Activated CD4-positive, alpha-beta T cell treated with anti-CD3 and anti-CD28 coated beads for 4 hours (primary cell): ENCODE measurements at regions not wholly inside any gene's neighbourhood (a gene's known extent, or its start where the extent isn't known, plus 50 kb on each side); places are given as distances from the start of the nearest gene placed in this dataset.
"Not testable (repeated sequence)": the region's sequence is repeated elsewhere in the genome, so short reads cannot be mapped to it uniquely, and the experiment has no call there.

ENCODE experiments used
- DNase-seq, 2 donors: peaks; one replicate each; pipeline ENCODE4 v3.0.0-alpha.2; 2020

DNA sequence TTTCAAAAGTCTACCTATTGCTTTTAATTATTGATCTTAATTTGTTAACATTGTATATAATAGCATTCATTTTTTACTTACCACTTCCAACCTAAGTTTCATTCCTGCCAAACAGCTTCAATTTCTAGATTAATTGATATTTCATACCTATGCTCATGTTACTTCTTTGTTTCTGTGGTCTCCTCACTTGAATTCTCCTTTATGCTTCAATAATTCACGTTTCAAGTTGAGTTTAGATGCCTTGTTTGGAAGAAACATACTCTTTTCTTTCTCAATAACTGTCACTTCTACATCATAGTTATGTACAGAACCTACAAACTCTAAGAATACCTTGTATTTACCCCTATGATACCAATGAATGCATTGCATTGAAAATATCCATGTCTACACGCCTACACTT, 862.2 kb upstream of the LRATD1 start:
- DNase-seq: no peak

DNA sequence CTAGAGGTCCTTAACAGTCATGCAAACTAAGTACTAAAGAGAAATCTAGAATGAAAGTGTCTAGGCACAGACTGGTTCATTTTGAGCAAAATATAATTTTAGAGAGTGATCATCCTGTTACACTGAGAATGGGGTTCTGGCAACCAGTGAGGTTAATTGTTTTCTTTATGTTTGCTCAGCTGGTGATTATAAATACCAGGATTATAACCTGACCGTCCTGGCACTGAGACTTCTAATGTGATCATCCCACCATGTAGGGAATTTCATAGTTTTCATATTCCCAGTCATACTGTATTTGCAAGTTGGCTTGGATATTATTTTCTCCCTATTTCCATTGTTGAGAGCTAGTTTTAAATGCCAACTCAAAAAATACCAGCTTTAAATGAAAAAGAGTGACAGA, 852.5 kb upstream of the LRATD1 start:
- DNase-seq: no peak

DNA sequence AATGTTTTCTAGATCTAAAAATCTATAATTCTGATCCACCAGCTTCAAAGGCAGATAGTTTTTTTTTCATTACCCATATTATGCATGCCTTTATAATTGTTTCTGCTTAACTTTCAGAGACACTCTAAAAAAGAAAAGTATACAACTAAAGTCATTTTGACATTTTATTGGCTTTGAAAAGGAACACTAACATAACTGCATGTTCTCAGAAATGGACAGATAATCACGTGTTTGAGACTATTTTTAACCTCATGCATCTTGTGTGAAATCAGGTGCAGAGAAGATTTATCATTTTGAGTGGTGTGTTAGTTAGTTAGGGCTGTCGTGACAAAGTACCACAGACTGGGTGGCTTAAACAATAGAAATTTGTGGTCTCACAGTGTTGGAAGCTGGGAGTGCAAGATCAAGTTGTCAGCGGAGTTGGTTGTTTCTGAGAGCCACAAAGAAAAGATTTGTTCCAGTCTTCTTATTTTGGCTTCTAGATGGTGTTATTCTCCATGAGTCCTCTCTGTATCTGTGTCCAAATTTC, 841.4 kb upstream of the LRATD1 start:
- DNase-seq: no peak

DNA sequence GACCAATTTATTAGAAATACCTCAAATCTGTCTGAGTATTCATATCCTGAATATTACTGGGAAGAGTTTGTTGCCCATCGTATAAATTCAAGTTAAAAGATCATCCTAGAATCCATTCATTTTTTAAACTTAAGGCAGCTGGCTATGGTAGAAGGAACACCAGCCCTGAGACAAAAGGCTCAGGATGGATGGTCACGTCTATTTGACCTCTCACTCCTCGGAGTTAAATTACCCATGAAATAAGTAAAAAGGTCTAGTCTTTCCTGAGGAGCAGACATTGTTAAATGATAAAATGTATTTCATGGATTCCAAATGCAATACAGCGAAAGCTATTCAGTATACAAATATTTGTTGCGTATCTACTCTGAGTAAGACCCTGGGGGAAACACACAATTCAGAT, 826.0 kb upstream of the LRATD1 start:
- DNase-seq: no peak

DNA sequence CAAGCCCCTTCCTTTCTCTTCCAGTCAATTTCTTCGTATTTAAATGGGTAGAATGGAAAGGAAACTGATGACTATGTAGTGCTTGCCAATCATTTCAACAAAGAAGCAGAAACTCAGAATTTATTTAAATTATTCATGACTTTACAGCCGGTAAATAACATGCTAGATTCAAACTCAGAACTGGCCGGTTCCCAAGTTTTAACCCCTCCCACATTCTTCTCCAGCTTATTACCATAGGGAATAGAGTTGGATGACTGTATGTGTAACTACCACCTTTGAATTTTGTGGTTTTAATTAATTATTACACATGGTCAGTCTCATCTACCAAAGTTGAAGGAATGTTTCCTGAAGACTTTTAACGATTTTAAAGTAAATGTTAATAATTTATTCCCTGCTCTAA, 819.3 kb upstream of the LRATD1 start:
- DNase-seq: no peak

DNA sequence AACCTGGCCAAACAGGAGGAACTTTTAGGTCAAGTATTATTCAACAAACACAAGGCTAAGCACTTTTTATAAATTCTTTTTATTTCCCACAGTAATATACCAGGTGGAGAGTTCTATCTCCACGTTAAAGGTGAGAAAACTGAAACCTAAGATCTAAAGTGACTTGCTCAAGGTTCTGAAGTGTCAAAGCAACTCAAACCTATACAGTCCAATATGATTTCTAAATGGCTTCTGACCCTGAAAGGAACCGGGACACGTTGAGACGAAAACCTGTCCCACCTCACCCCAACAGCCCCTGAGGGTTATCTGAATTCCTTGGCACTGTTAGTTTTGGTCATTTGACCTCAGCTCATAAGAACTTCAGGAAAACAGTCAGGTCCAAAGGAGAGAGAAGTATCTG, 814.5 kb upstream of the LRATD1 start:
- DNase-seq: no peak

DNA sequence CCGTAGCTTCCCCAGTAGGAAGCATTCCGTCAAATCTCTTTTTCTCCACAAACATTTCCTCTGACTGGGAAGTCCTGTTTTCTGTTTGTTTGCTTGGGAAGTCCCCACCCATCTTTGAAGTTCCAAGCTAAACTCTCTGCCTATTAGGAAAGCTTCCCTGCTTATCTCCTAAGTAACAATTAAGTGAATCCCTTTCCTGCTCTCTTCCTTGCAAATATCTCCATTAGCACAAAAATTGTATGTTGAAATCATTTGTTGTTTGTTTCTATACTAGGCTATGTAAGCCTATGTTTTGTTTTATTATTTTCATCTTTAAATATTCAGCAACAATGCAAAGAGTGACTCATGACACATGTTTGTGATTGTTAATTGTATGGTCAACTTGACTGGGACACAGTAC, 812.6 kb upstream of the LRATD1 start:
- DNase-seq: no peak

DNA sequence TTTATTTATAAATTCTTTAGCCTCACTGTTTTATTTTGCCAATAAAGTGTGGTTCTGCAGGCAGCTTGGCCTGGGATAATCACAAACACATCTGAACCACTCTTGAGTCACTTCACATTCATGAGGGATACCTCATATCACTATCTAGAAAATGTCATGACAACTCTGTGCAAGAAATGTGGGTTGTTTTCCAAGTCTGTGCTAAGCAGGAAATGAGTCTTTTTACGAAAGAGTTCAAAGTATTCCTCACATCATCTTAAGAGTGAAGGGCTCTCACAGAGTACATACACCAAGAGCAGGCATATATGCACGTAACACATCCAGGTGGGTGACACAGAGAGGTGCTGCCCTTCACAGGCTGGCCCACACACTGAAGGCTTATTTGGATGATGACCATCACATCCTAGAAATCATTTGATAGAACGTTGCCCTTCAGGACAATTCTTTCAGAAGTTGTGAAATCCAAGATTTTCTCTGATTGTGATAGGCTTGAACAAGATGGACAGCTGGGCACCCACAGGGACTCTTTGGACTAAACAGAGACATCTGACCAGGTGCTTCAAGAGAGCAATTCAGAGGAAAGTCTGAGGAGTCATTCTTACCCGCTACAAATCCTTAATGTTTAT, 811.1 kb upstream of the LRATD1 start:
- no peak for DNase-seq

DNA sequence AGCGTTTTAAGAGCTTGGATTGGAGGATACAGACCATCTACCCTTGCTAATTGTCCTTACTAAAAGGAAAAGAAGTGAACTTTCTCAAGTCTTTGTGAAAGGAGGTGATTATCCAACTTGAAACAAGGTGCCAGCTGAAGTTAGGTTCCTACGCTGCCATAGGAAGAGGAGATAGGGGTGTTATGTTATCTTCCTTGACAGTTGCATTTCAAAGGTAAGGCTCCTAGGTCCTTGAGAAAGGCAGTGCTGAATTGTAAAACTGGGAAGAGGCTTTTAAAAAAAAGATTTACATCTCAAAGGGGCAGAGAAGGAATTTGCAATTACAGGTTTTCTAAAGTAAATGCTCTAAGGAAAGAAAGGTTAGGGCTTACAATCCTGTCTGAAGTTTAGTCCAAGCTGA, 810.2 kb upstream of the LRATD1 start:
- DNase-seq: no peak

DNA sequence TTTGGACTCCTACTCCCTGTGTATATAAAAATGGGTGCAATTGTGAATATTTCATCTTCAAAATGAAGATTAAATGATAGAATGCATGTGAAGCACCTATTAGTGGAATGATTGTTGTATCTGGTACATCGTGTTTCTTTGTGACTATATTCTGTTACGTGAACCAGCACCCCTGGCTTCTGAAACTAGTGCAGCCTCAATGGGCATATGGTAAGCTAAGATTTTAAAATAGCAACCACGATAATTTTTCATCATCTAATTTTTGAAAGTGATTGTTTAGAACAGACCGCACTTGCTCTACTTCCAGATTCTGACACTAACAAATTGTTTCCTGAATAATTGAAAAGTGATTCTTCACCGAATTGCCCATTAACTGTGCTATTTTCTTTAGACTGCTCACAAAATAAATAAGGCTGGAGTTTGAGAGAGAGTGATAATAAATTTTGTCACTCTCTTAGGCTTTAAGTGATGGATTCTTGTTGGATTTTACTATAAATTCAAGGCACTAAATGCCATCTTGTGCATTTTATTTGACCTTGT, 806.1 kb upstream of the LRATD1 start:
- DNase-seq: no peak

DNA sequence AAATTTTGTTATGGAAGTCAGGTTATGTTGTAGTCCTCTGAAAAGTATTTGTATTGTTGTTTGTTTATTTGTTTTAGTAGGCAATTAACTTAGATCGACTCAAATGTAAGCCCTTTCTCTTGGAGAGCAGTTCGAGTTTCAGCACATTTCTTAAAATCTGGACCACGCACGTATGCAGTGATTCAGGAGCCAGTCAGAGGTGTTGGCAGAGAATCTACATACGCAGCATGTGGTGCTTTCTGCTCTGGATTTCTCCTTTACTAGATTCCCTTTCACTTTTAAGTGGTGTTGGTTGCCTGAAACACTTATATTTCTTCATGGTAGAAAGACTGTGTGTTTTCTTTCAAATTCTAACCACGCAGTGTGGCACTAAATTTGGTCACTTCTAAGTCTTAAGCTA, 773.9 kb upstream of the LRATD1 start:
- DNase-seq: no peak

DNA sequence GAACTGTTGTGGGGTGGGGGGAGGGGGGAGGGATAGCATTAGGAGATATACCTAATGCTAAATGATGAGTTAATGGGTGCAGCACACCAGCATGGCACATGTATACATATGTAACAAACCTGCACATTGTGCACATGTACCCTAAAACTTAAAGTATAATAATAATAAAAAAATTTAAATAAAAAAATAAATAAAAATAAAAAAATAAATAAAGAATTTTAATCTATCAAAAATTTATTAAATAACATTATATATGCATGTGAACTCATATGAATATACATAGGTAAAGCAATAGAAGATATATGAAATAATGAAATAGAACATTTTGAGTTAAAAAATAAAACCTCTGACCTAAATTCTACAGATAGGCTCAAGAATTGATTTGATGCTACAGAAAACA, 764.2 kb upstream of the LRATD1 start:
- not testable (repeated sequence) for DNase-seq

DNA sequence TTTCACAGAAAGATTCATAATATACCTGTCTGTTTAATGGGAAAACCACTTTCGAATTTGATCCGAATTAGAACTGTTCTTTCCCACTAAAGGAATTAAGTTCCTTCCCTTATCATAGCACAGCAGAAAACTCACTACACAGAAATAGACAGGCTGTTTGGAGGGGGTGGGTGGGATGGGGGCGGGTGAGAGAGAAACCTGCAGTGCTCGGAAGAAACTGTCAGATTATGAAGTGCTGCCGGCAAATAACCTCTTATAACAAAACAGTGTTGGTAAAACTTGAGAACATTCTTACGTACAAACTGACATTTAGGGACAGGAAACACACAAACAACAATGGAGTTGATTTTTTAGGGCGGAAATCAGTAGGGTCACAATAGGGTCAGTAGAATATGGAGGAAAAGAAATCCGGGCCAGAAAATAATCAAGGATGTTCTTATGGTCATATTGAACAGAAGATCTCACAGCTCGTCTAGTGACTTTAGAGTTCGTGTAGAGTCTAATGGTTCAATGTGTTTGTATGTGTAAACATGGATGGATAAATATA, 756.0 kb upstream of the LRATD1 start:
- DNase-seq: no peak

DNA sequence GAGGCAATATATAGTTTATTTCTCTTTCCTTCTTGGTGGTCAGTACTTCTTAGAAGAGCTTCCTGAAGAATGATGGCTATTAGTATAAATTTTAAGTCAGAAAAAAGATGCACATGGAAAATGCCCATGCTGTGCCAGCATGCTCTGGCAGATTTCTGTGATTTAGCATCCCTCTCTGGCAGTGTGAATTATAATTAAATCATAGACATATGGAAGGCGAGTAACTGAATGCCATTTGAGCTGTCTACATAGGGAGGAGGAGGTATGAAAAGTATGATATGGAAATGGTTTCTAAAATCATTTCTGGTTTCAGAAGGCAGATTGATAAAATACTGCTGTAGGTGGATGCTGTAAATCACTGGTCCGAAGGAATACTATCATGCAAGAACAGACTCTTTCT, 754.9 kb upstream of the LRATD1 start:
- no peak for DNase-seq

DNA sequence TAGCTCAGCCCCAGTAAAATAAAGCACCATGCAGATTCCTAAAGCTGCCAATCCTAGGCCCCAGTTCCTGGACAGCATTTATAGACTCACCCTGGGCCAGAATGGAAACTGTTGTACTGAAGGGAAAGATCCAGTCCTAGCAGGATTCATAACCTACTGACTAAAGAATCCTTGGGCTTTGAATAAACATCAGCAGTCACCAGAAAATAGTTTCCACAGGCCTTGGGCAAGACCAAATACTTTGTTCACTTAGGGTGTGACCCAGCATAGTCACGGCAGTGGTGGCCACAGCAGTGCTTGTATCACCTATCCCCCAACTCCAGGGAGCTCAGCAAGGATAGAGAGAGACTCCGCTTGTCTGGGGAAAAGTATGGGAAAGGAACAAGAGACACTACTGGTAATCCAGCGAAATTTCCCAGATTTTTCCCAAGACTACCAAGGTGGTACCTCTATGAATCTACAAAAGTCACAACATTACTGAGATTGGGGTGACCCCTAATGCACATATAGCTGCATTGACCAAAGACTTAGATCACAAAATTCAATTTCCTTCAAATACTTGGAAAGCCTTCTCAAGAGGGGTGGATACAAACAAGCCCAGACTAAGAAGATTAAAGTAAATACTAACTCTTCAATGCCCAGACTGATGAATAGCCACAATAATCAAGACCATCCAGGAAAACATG, 748.1 kb upstream of the LRATD1 start:
- DNase-seq: no peak

DNA sequence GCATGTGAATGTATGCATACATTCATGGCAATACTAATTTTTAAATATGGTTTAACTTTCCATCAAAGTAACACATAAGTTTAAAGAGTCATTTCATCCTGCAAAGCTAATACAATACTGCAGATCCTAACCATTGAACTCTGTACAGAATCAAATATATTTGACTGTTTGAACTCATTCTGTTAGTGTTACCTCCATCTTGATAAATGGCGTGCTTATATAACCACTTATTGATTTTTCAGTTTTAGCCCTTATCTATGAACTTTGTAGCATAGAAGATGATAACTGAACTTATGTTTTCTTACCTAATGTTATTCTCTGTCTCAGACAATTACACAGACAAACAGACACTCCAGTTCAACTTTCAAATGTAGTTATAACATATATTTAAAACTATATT, 731.0 kb upstream of the LRATD1 start:
- DNase-seq: no peak

DNA sequence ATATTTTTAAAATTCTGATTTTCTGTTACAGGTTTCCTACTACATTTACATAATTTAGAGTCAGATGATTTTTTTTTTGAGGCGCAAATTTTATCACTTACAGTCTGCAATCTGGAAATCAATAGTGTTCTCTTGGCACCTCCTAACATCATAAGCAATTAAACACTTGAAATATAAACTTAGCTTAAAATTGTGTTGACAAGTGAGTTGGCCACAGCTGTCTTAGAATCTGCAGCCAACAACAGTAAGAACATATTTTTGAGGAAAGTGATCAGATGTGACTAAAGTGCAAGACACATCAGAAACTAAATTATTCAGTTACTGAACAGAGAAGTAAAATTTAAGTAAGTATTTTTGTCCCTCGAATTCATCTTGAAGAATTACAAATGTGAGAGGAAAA, 726.7 kb upstream of the LRATD1 start:
- DNase-seq: no peak

DNA sequence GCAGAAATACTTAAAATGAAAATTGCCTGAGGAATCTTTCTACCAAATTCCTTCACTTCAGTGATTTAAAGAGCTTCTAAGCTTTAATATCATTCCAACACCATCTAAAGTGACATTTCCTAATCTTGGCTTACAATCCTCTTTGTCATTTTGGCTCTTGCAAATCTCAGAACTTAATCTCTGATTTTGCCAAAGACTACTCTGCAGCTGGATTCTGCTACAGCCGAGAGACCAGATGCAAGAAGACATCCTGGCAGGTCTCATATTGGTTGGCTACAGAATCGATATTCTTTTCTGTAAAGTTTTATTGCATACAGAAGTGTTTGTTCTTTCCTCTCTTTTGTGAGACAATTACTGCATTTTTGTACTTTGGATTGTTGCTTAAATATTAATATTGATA, 716.5 kb upstream of the LRATD1 start:
- DNase-seq: no peak

DNA sequence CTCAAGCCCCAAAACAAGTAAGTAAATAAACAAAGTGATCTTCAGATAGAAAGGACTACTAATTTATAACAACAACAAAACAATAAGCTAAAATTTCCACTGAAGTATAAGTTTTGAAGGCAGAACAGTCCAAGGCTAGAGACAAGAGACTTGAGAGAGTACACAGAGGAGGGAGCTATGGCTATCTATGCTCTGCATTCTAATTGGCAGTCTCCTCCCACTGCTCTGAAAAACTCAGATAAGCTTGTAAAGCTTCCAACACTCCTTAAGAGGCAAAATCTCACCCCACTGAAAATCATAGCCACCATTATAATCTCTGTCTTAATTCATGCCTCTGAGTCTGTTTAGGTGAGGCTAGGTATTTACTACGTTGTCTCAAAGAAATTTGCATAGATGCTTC, 714.6 kb upstream of the LRATD1 start:
- no peak for DNase-seq

DNA sequence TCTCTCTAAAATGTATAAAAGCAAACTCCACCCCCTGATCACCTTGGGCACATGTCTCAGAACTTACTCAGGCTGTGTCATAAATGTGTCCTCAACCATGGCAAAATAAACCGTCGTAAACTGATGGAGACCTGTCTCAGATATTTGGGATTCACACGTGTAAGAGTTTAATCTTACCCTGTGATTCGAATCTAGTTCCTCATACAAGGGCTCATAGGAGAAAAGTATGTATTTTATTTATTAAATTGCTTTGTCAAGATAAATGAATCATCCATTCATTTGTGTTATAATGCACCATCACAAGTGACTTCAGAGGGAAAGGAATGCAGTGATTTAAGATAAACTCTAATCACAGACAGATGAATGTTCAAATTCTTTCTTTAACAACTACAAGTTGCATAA, 712.5 kb upstream of the LRATD1 start:
- no peak for DNase-seq

DNA sequence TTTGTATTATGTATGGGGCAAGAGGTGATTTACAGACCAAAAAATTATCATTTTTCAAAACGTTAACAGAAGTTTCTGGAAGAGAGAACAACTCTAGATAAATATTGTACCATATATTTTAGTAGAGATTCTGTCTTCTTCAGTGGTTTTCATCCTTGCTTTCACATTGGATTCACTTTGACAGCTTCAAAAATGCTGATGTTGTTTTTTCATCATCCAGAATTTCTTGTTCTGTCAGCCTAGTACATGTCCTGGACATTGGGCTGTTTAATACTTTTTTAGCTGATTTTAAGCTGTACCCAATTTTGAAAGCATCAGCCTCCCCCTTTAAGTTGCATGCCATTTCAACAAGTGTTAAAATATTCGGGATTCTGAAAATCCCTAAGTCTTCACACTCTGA, 711.3 kb upstream of the LRATD1 start:
- no peak for DNase-seq

DNA sequence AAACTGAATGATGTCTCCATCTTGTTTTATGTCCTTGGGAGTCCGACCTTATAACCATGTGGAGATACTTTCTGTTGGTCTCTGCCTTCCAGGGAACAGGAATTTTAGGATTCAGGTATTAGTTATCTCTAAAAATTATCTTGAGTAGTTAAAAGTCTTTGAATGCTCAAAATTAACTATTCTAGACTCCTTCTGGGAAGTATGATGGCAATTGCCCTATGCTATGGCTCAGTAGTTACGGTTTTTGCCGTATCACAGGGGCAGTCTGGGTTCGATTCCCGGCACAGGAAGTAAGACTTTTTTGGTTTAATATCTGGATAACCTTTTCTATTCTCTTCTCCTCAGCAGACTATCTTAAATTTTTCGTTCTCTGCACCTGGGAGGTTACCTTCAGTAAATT, 708.7 kb upstream of the LRATD1 start:
- DNase-seq: no peak

DNA sequence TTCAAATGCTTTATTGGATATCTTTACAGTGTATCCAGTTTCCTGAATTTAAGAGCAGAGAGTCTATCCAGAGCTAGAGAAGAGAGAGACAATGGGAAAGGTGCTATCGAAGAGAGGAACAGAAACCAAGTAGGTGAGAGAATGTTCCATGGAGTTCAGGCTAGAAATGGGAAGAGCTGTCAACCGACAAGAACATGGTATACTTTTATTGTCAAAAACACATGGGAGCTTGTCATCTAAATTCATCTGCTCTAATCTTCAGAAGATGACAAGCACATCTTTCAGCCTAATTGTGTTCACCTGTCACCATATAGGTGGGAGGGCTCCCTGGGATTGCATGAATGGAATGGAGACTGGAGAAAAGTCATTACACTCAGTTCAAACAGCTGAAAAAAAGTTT, 690.4 kb upstream of the LRATD1 start:
- DNase-seq: no peak

DNA sequence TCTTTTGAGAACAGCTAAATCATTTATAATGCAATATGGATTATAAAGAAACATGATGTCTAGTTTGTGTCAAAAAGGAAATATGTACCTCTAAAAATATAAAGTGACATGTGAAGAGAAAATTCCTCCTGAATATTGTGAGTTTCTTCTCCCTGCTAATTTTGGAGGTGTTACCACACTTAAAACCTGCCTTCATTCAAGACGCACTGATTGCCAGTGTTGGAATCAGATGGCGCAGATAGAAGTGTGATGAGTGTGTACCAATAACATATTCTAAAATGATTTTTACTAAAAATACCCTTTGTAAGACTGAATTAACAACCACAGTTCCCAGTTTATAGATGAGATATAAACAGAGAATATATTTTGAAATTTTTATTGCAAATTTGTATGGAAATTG, 681.8 kb upstream of the LRATD1 start:
- DNase-seq: no peak
